Body of pancreas (tissue), 4 donors: ENCODE measurements at regions not wholly inside any gene's neighbourhood (a gene's known extent, or its start where the extent isn't known, plus 50 kb on each side); places are given as distances from the start of the nearest gene placed in this dataset.

Experiments
- CTCF ChIP-seq, 7 experiments: fragments of 450-650 bp in 4 of 7; fragments of 200-600 bp in 3 of 7; sonication (generic) in 3 of 7; IDR thresholded peaks; one replicate each; pipeline ENCODE4 v1.5.1; 2016 to 2019; ENCODE audit warnings: antibody characterized with exemption in 7 of 7
- POLR2A ChIP-seq, 3 donors: fragments of 450-650 bp; IDR thresholded peaks; one replicate each; pipeline ENCODE4 v1.6.1; 2016; ENCODE audit warnings: antibody characterized with exemption in 3 of 3, mild to moderate bottlenecking in 2 of 3

GRCh38 chr13:107365466-107366215 lies 797.7 kb upstream of the ARGLU1 start:
- TF ChIP-seq CTCF (IDR thresholded peaks at IDR 0.05), result no peak
- no peak for TF ChIP-seq POLR2A (IDR thresholded peaks at IDR 0.05)
